ENCODE measurements at regions not wholly inside any gene's neighbourhood (a gene's known extent, or its start where the extent isn't known, plus 50 kb on each side); places are given as distances from the start of the nearest gene placed in this dataset.

GRCh38 chr3:34183611-34184340, 385.3 kb downstream of the PDCD6IP start:
- no peaks in the 10 kb centered on the region for H3K9me3 ChIP-seq (ENCODE audit: control extremely low read depth in 1 of 5, control insufficient read depth in 4 of 5, insufficient read depth in 2 of 5, low read depth in 1 of 5, low read length in 4 of 5)
- no peaks in the 10 kb centered on the region for H3K4me1 ChIP-seq (ENCODE audit: control extremely low read depth in 1 of 4, control insufficient read depth in 4 of 4, insufficient read depth in 4 of 4, low read length in 3 of 4)
- ChIA-PET POLR2A (no interaction called here), CTCF (no interaction called here)
- no peaks in the 10 kb centered on the region for H3K27me3 ChIP-seq (replicated peaks in 2 of 5; ENCODE audit: control insufficient read depth in 4 of 5, insufficient read depth in 5 of 5, low read length in 4 of 5)
- 97% methylated on average over 6 of the region's 10 CpGs for WGBS (ENCODE audit: insufficient coverage)
- no peak overlapping the region for H3K27ac ChIP-seq (ENCODE audit: insufficient read depth in 1 of 2, low read depth in 1 of 2, low read length in 2 of 2, poor library complexity in 1 of 2, severe bottlenecking in 2 of 2)
- no peak for DNase-seq
- no peaks in the 10 kb centered on the region for H3K36me3 ChIP-seq (ENCODE audit: control insufficient read depth in 4 of 4, insufficient read depth in 4 of 4, low read length in 3 of 4)
- no peak overlapping the region for H3K4me3 ChIP-seq (ENCODE audit: control insufficient read depth in 1 of 7, extremely low read depth in 1 of 7, insufficient read depth in 4 of 7, low read depth in 2 of 7, low read length in 6 of 7)

- no peak for DNase-seq
- 100% methylated on average over 1 of the region's 1 CpG for WGBS (ENCODE audit: insufficient coverage)
- H3K27me3 ChIP-seq (replicated peaks in 2 of 5; ENCODE audit: control insufficient read depth in 4 of 5, insufficient read depth in 5 of 5, low read length in 4 of 5): no peaks in the 10 kb centered on the region
- ChIA-PET POLR2A (no interaction called here), CTCF (no interaction called here)
- no peak overlapping the region for H3K27ac ChIP-seq (ENCODE audit: insufficient read depth in 1 of 2, low read depth in 1 of 2, low read length in 2 of 2, poor library complexity in 1 of 2, severe bottlenecking in 2 of 2)
- no peaks in the 10 kb centered on the region for H3K4me1 ChIP-seq (ENCODE audit: control extremely low read depth in 1 of 4, control insufficient read depth in 4 of 4, insufficient read depth in 4 of 4, low read length in 3 of 4)
- H3K4me3 ChIP-seq (ENCODE audit: control insufficient read depth in 1 of 7, extremely low read depth in 1 of 7, insufficient read depth in 4 of 7, low read depth in 2 of 7, low read length in 6 of 7): no peak overlapping the region
- H3K9me3 ChIP-seq (ENCODE audit: control extremely low read depth in 1 of 5, control insufficient read depth in 4 of 5, insufficient read depth in 2 of 5, low read depth in 1 of 5, low read length in 4 of 5): no peaks in the 10 kb centered on the region
- H3K36me3 ChIP-seq (ENCODE audit: control insufficient read depth in 4 of 4, insufficient read depth in 4 of 4, low read length in 3 of 4): no peaks in the 10 kb centered on the region
Measured at GRCh38 chr3:34185301-34185700, 386.9 kb downstream of the PDCD6IP start.

- WGBS (ENCODE audit: insufficient coverage): 97% methylated on average over 6 of the region's 7 CpGs
- Histone ChIP-seq H3K4me3 (ENCODE audit: control insufficient read depth in 1 of 7, extremely low read depth in 1 of 7, insufficient read depth in 4 of 7, low read depth in 2 of 7, low read length in 6 of 7) (no peak overlapping the region), H3K27ac (ENCODE audit: insufficient read depth in 1 of 2, low read depth in 1 of 2, low read length in 2 of 2, poor library complexity in 1 of 2, severe bottlenecking in 2 of 2) (no peak overlapping the region), H3K4me1 (ENCODE audit: control extremely low read depth in 1 of 4, control insufficient read depth in 4 of 4, insufficient read depth in 4 of 4, low read length in 3 of 4) (no peaks in the 10 kb centered on the region), H3K27me3 (replicated peaks in 2 of 5; ENCODE audit: control insufficient read depth in 4 of 5, insufficient read depth in 5 of 5, low read length in 4 of 5) (no peaks in the 10 kb centered on the region), H3K36me3 (ENCODE audit: control insufficient read depth in 4 of 4, insufficient read depth in 4 of 4, low read length in 3 of 4) (no peaks in the 10 kb centered on the region), H3K9me3 (ENCODE audit: control extremely low read depth in 1 of 5, control insufficient read depth in 4 of 5, insufficient read depth in 2 of 5, low read depth in 1 of 5, low read length in 4 of 5) (no peaks in the 10 kb centered on the region)
- no peak for DNase-seq
- POLR2A ChIA-PET: no interaction called here
- CTCF ChIA-PET: no interaction called here
Measured at GRCh38 chr3:34189133-34189532, 390.7 kb downstream of the PDCD6IP start.

- ChIA-PET CTCF (interaction anchor here (0.9 kb wide), 1 partner anchor 64 kb away, joined by 3 read pairs; no protein-coding TSS in a partner anchor), POLR2A (no interaction called here)
- WGBS (ENCODE audit: insufficient coverage): 100% methylated on average over 2 of the region's 2 CpGs
- Histone ChIP-seq H3K36me3 (ENCODE audit: control insufficient read depth in 4 of 4, insufficient read depth in 4 of 4, low read length in 3 of 4) (no peaks in the 10 kb centered on the region), H3K27me3 (replicated peaks in 2 of 5; ENCODE audit: control insufficient read depth in 4 of 5, insufficient read depth in 5 of 5, low read length in 4 of 5) (no peaks in the 10 kb centered on the region), H3K27ac (ENCODE audit: insufficient read depth in 1 of 2, low read depth in 1 of 2, low read length in 2 of 2, poor library complexity in 1 of 2, severe bottlenecking in 2 of 2) (no peak overlapping the region), H3K4me1 (ENCODE audit: control extremely low read depth in 1 of 4, control insufficient read depth in 4 of 4, insufficient read depth in 4 of 4, low read length in 3 of 4) (no peaks in the 10 kb centered on the region), H3K9me3 (ENCODE audit: control extremely low read depth in 1 of 5, control insufficient read depth in 4 of 5, insufficient read depth in 2 of 5, low read depth in 1 of 5, low read length in 4 of 5) (peaks cover 0 to 2% (median 0%) of the 10 kb centered on the region in 5 experiments), H3K4me3 (ENCODE audit: control insufficient read depth in 1 of 7, extremely low read depth in 1 of 7, insufficient read depth in 4 of 7, low read depth in 2 of 7, low read length in 6 of 7) (no peak overlapping the region)
- DNase-seq: no peak
Measured at GRCh38 chr3:34196914-34197313, 398.5 kb downstream of the PDCD6IP start.

GRCh38 chr3:34198309-34198708, 399.9 kb downstream of the PDCD6IP start:
- DNase-seq: no peak
- Histone ChIP-seq H3K4me1 (ENCODE audit: control extremely low read depth in 1 of 4, control insufficient read depth in 4 of 4, insufficient read depth in 4 of 4, low read length in 3 of 4) (no peaks in the 10 kb centered on the region), H3K9me3 (ENCODE audit: control extremely low read depth in 1 of 5, control insufficient read depth in 4 of 5, insufficient read depth in 2 of 5, low read depth in 1 of 5, low read length in 4 of 5) (peaks cover 0 to 2% (median 0%) of the 10 kb centered on the region in 5 experiments), H3K27ac (ENCODE audit: insufficient read depth in 1 of 2, low read depth in 1 of 2, low read length in 2 of 2, poor library complexity in 1 of 2, severe bottlenecking in 2 of 2) (no peak overlapping the region), H3K36me3 (ENCODE audit: control insufficient read depth in 4 of 4, insufficient read depth in 4 of 4, low read length in 3 of 4) (no peaks in the 10 kb centered on the region), H3K27me3 (replicated peaks in 2 of 5; ENCODE audit: control insufficient read depth in 4 of 5, insufficient read depth in 5 of 5, low read length in 4 of 5) (no peaks in the 10 kb centered on the region), H3K4me3 (ENCODE audit: control insufficient read depth in 1 of 7, extremely low read depth in 1 of 7, insufficient read depth in 4 of 7, low read depth in 2 of 7, low read length in 6 of 7) (no peak overlapping the region)
- ChIA-PET POLR2A (no interaction called here), CTCF (no interaction called here)
- WGBS (ENCODE audit: insufficient coverage): 89% methylated on average over 1 of the region's 1 CpG

GRCh38 chr3:34200576-34200975, 402.1 kb downstream of the PDCD6IP start:
- H3K36me3 ChIP-seq (ENCODE audit: control insufficient read depth in 4 of 4, insufficient read depth in 4 of 4, low read length in 3 of 4): no peaks in the 10 kb centered on the region
- H3K27me3 ChIP-seq (replicated peaks in 2 of 5; ENCODE audit: control insufficient read depth in 4 of 5, insufficient read depth in 5 of 5, low read length in 4 of 5): no peaks in the 10 kb centered on the region
- H3K4me1 ChIP-seq (ENCODE audit: control extremely low read depth in 1 of 4, control insufficient read depth in 4 of 4, insufficient read depth in 4 of 4, low read length in 3 of 4): no peaks in the 10 kb centered on the region
- ChIA-PET CTCF (interaction anchor here (1.6 kb wide), 1 partner anchor 13 kb away, joined by 3 read pairs; no protein-coding TSS in a partner anchor), POLR2A (no interaction called here)
- peak in 2 of 3 donors; percentile 47 to 69 for DNase-seq
- no peak overlapping the region for H3K27ac ChIP-seq (ENCODE audit: insufficient read depth in 1 of 2, low read depth in 1 of 2, low read length in 2 of 2, poor library complexity in 1 of 2, severe bottlenecking in 2 of 2)
- no peak overlapping the region for H3K4me3 ChIP-seq (ENCODE audit: control insufficient read depth in 1 of 7, extremely low read depth in 1 of 7, insufficient read depth in 4 of 7, low read depth in 2 of 7, low read length in 6 of 7)
- H3K9me3 ChIP-seq (ENCODE audit: control extremely low read depth in 1 of 5, control insufficient read depth in 4 of 5, insufficient read depth in 2 of 5, low read depth in 1 of 5, low read length in 4 of 5): peaks cover 0 to 2% (median 0%) of the 10 kb centered on the region in 5 experiments
- WGBS (ENCODE audit: insufficient coverage): no CpG with 5 or more reads among the region's 1 CpG

- CTCF ChIA-PET: interaction anchor here (1.5 kb wide), 1 partner anchor 9 kb away, joined by 3 read pairs; no protein-coding TSS in a partner anchor
- peaks cover 0 to 2% (median 0%) of the 10 kb centered on the region in 5 experiments for H3K9me3 ChIP-seq (ENCODE audit: control extremely low read depth in 1 of 5, control insufficient read depth in 4 of 5, insufficient read depth in 2 of 5, low read depth in 1 of 5, low read length in 4 of 5)
- 94% methylated on average over 3 of the region's 3 CpGs for WGBS (ENCODE audit: insufficient coverage)
- no peak overlapping the region for H3K4me3 ChIP-seq (ENCODE audit: control insufficient read depth in 1 of 7, extremely low read depth in 1 of 7, insufficient read depth in 4 of 7, low read depth in 2 of 7, low read length in 6 of 7)
- no peak for DNase-seq
- no peaks in the 10 kb centered on the region for H3K4me1 ChIP-seq (ENCODE audit: control extremely low read depth in 1 of 4, control insufficient read depth in 4 of 4, insufficient read depth in 4 of 4, low read length in 3 of 4)
- no peaks in the 10 kb centered on the region for H3K27me3 ChIP-seq (replicated peaks in 2 of 5; ENCODE audit: control insufficient read depth in 4 of 5, insufficient read depth in 5 of 5, low read length in 4 of 5)
- no peaks in the 10 kb centered on the region for H3K36me3 ChIP-seq (ENCODE audit: control insufficient read depth in 4 of 4, insufficient read depth in 4 of 4, low read length in 3 of 4)
- H3K27ac ChIP-seq (ENCODE audit: insufficient read depth in 1 of 2, low read depth in 1 of 2, low read length in 2 of 2, poor library complexity in 1 of 2, severe bottlenecking in 2 of 2): no peak overlapping the region
- POLR2A ChIA-PET: no interaction called here
Measured at GRCh38 chr3:34202975-34203374, 404.5 kb downstream of the PDCD6IP start.
